Vagina (tissue), 2 donors: ENCODE measurements at regions not wholly inside any gene's neighbourhood (a gene's known extent, or its start where the extent isn't known, plus 50 kb on each side); places are given as distances from the start of the nearest gene placed in this dataset.

Experiments used
- DNase-seq, 2 donors: peaks; one replicate each; pipeline ENCODE4 v3.0.0-alpha.2; 2017; ENCODE audit errors: extremely low spot score in 2 of 2
- H3K27ac ChIP-seq: fragments of 200-600 bp; sonication (generic); one replicate; pipeline ENCODE4 v1.5.1; 2019
- H3K27me3 ChIP-seq: fragments of 200-600 bp; sonication (generic); one replicate; pipeline ENCODE4 v1.5.1; 2019
- H3K36me3 ChIP-seq, 2 donors: fragments of 200-600 bp; sonication (generic); one replicate each; pipeline ENCODE4 v1.5.1; 2017 to 2019
- H3K4me1 ChIP-seq: fragments of 200-600 bp; sonication (generic); one replicate; pipeline ENCODE4 v1.5.1; 2019
- H3K4me3 ChIP-seq, 2 donors: fragments of 200-600 bp; sonication (generic); 1 replicate in 1 of 2; 2 replicates in 1 of 2; pipeline ENCODE4 v1.5.1; 2016 to 2019
- H3K9me3 ChIP-seq: fragments of 200-600 bp; sonication (generic); one replicate; pipeline ENCODE4 v1.5.1; 2019
- POLR2A ChIP-seq, 2 donors: fragments of 450-650 bp; IDR thresholded peaks; one replicate each; pipeline ENCODE4 v1.6.1; 2017; ENCODE audit warnings: antibody characterized with exemption in 2 of 2, mild to moderate bottlenecking in 2 of 2, moderate library complexity in 2 of 2
- POLR2AphosphoS5 ChIP-seq, 2 donors: sonication (generic); formaldehyde crosslinking; IDR thresholded peaks; one replicate each; pipeline ENCODE4 v1.9.0; 2017; ENCODE audit warnings: antibody characterized with exemption in 2 of 2, mild to moderate bottlenecking in 2 of 2, low read depth in 1 of 2; ENCODE audit not compliant: insufficient read depth in 1 of 2
- intact Hi-C: fragments of 100-400 bp; cut with DNase I; formaldehyde crosslinking; loops from one replicate; pipeline ENCODE4 v1.15.1; 2023
- TF ChIP-seq, protein P1 (sequence below), 3 experiments: fragments of 450-650 bp in 2 of 3; fragments of 200-600 bp in 1 of 3; sonication (generic) in 1 of 3; IDR thresholded peaks; one replicate each; pipeline ENCODE4 v1.5.1; 2017 to 2019; ENCODE audit warnings: antibody characterized with exemption in 3 of 3, mild to moderate bottlenecking in 2 of 3, moderate library complexity in 2 of 3

DNA sequence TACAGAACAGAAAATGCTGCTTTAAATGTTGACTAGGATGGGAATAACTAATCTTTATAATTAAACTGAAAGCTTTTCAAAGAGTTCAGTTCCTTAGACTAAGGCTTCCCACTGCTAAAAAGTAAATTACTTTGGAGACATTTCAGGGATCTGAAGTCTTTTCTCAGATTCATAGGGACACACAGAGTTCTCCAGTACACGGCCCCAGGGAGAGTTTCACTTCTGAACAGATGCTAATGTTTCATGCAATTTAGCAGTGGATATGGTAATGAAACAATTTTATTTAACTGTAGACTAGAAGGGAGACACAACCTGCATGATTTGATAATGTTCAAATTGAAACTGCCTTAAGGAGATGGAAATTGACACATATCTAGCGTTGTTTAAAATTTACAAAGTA is 1282.6 kb downstream of the NCAM2 start:
- no peak for DNase-seq
- Histone ChIP-seq H3K4me3 (no peak overlapping the region), H3K27me3 (no peaks in the 10 kb centered on the region), H3K27ac (no peak overlapping the region), H3K36me3 (no peaks in the 10 kb centered on the region), H3K9me3 (no peaks in the 10 kb centered on the region), H3K4me1 (no peaks in the 10 kb centered on the region)
- TF ChIP-seq, protein P1, sequence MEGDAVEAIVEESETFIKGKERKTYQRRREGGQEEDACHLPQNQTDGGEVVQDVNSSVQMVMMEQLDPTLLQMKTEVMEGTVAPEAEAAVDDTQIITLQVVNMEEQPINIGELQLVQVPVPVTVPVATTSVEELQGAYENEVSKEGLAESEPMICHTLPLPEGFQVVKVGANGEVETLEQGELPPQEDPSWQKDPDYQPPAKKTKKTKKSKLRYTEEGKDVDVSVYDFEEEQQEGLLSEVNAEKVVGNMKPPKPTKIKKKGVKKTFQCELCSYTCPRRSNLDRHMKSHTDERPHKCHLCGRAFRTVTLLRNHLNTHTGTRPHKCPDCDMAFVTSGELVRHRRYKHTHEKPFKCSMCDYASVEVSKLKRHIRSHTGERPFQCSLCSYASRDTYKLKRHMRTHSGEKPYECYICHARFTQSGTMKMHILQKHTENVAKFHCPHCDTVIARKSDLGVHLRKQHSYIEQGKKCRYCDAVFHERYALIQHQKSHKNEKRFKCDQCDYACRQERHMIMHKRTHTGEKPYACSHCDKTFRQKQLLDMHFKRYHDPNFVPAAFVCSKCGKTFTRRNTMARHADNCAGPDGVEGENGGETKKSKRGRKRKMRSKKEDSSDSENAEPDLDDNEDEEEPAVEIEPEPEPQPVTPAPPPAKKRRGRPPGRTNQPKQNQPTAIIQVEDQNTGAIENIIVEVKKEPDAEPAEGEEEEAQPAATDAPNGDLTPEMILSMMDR (IDR thresholded peaks at IDR 0.05): no peak
- no peak for TF ChIP-seq POLR2A (IDR thresholded peaks at IDR 0.05)
- TF ChIP-seq POLR2AphosphoS5 (IDR thresholded peaks at IDR 0.05; ENCODE audit: insufficient read depth in 1 of 2, low read depth in 1 of 2): no peak
- intact Hi-C loops: no loop called here

DNA sequence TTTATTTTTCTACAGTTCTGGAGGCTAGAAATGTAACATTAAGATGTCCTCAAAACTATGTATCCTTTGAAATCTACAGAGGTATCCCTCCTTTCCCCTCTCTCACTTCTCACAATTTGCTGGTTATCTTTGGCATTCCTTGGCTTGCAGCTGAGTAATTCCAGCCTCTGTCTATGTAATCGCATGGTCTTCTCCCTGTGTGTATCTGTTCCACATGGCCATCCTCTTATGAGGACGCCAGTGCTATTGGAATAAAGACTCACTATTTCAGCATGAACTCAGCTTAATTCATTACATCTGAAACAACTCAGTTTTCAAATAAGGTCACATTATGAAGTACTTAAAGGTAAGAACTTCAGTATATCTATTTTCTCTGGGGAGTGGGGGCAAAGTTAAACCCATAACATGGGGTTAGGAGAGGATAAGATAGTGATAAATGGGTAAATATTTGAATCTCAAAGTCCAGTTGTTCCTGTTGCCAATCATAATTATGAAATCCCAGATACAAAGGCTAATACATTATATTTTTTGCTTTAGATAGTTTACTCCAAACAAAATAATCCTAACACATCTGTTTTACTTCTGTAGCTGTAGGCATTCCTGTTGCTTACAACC is 1290.8 kb downstream of the NCAM2 start:
- Histone ChIP-seq H3K27ac (no peak overlapping the region), H3K27me3 (no peaks in the 10 kb centered on the region), H3K36me3 (no peaks in the 10 kb centered on the region), H3K9me3 (no peaks in the 10 kb centered on the region), H3K4me3 (no peak overlapping the region), H3K4me1 (no peaks in the 10 kb centered on the region)
- intact Hi-C loops: no loop called here
- TF ChIP-seq POLR2A (IDR thresholded peaks at IDR 0.05): no peak
- TF ChIP-seq POLR2AphosphoS5 (IDR thresholded peaks at IDR 0.05; ENCODE audit: insufficient read depth in 1 of 2, low read depth in 1 of 2): no peak
- TF ChIP-seq, protein P1 (IDR thresholded peaks at IDR 0.05): no peak
- DNase-seq: no peak

DNA sequence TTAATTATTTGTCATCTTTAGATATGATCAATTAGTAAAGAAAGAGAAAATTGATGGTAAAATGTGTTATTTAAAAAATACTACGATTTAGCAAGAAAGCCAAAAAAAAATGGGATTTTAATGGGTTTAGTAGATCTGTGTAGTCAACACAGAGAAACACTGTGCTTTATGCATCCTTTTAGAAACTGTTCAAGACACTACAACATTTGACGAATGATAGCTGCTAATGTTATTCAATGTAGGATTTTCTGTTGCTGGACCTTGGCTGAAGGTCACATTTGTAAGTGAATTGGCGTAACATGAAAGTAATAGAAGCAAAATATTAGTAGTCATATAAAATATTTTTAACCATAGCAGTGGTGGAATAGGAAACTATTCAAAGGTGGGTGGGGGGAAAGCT is 1293.9 kb downstream of the NCAM2 start:
- Histone ChIP-seq H3K4me3 (no peak overlapping the region), H3K4me1 (no peaks in the 10 kb centered on the region), H3K36me3 (no peaks in the 10 kb centered on the region), H3K27me3 (no peaks in the 10 kb centered on the region), H3K9me3 (no peaks in the 10 kb centered on the region), H3K27ac (no peak overlapping the region)
- no peak for DNase-seq
- TF ChIP-seq, protein P1 (IDR thresholded peaks at IDR 0.05): no peak
- no peak for TF ChIP-seq POLR2A (IDR thresholded peaks at IDR 0.05)
- TF ChIP-seq POLR2AphosphoS5 (IDR thresholded peaks at IDR 0.05; ENCODE audit: insufficient read depth in 1 of 2, low read depth in 1 of 2): no peak
- intact Hi-C loops: no loop called here

DNA sequence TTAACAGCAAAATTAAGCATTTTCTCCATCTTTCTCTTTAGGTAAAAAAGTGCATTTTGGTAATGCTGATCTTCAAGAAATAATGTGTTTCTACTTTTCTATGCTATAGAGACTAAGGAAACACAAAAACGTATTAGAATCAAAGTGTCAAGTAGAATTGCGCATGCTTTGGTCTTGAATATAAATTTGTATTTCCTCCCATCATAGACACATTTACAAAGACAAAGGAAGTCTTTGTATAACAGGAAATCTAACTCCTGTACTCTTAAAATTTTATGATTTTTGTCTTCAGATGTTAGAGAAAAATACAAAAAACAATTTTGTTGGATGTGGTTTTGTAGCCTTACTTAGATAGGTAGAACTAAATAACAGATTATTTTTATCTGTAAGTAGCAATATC is 1299.4 kb downstream of the NCAM2 start:
- no peaks in the 10 kb centered on the region for H3K36me3 ChIP-seq
- H3K27ac ChIP-seq: no peak overlapping the region
- DNase-seq: no peak
- no peaks in the 10 kb centered on the region for H3K27me3 ChIP-seq
- TF ChIP-seq POLR2A (IDR thresholded peaks at IDR 0.05) (no peak), POLR2AphosphoS5 (IDR thresholded peaks at IDR 0.05; ENCODE audit: insufficient read depth in 1 of 2, low read depth in 1 of 2) (no peak)
- TF ChIP-seq, protein P1 (IDR thresholded peaks at IDR 0.05): no peak
- intact Hi-C loops: no loop called here
- no peak overlapping the region for H3K4me3 ChIP-seq
- H3K9me3 ChIP-seq: no peaks in the 10 kb centered on the region
- H3K4me1 ChIP-seq: no peaks in the 10 kb centered on the region

DNA sequence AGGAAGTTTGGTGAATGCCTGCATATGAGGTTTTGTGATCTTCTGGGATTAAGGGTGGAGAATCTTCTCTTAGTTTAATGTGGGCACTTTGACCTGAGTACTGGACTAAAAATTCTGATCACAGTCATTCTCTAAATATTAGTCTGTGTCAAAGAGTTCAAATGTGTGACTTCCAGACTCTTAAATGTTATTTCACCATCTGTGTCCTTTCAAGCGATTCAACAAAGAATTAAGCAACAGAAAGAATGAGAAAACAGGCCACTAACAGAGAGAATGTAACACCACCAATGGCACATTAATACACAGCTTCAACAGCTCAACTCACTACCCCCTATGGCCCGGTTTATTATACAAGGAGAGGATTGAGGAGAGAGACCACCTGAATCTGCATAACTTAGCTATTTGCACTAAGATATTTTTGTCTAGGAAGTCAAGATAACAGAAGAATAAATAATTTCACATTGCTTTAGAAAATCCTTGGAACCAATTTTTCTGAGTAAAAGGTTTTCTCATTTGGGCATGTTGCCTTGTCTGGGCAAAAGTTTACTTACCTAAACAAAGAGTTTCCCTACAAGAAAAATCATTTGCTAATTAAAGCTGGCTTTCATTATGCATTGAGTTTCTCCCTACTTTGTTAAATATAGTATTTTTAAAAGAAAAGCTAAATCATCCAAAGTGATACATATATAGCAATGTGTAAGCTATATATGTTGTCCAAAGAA is 1313.7 kb downstream of the NCAM2 start:
- intact Hi-C loops: no loop called here
- no peak for TF ChIP-seq POLR2AphosphoS5 (IDR thresholded peaks at IDR 0.05; ENCODE audit: insufficient read depth in 1 of 2, low read depth in 1 of 2)
- TF ChIP-seq POLR2A (IDR thresholded peaks at IDR 0.05): no peak
- TF ChIP-seq, protein P1 (IDR thresholded peaks at IDR 0.05): no peak
- Histone ChIP-seq H3K36me3 (no peaks in the 10 kb centered on the region), H3K4me3 (no peak overlapping the region), H3K27me3 (no peaks in the 10 kb centered on the region), H3K4me1 (no peaks in the 10 kb centered on the region), H3K27ac (no peak overlapping the region), H3K9me3 (no peaks in the 10 kb centered on the region)
- DNase-seq: no peak
